Stomach (tissue), 8 donors: ENCODE measurements at regions not wholly inside any gene's neighbourhood (a gene's known extent, or its start where the extent isn't known, plus 50 kb on each side); places are given as distances from the start of the nearest gene placed in this dataset.

ENCODE experiments used
- DNase-seq, 2 donors: peaks; one replicate each; pipeline versions ENCODE4 v3.0.0 to v3.0.0-alpha.2; 2013 to 2019
- H3K27ac ChIP-seq, 5 donors: fragments of 200-600 bp in 4 of 5; sonication (generic) in 4 of 5; one replicate each; pipeline ENCODE4 v1.5.1; 2013 to 2019; ENCODE audit warnings: mild to moderate bottlenecking in 1 of 5, moderate library complexity in 1 of 5
- H3K27me3 ChIP-seq, 3 donors: fragments of 200-600 bp; sonication (generic); one replicate each; pipeline ENCODE4 v1.5.1; 2017 to 2019; ENCODE audit warnings: mixed run types in 1 of 3
- H3K36me3 ChIP-seq, 4 donors: fragments of 200-600 bp; sonication (generic); 1 replicate in 3 of 4; 2 replicates in 1 of 4; pipeline ENCODE4 v1.5.1; 2016 to 2019
- H3K4me1 ChIP-seq, 4 donors: fragments of 200-600 bp; sonication (generic); one replicate each; pipeline ENCODE4 v1.5.1; 2016 to 2019
- H3K4me3 ChIP-seq, 4 donors: fragments of 200-600 bp; sonication (generic) in 3 of 4; one replicate each; pipeline ENCODE4 v1.5.1; 2016 to 2019; ENCODE audit warnings: mild to moderate bottlenecking in 1 of 4
- H3K9me3 ChIP-seq, 4 donors: fragments of 200-600 bp; sonication (generic); one replicate each; pipeline ENCODE4 v1.5.1; 2016 to 2019
- CTCF ChIP-seq, 7 experiments: fragments of 450-650 bp in 4 of 7; fragments of 200-600 bp in 3 of 7; sonication (generic) in 3 of 7; IDR thresholded peaks; one replicate each; pipeline ENCODE4 v1.5.1; 2016 to 2019; ENCODE audit warnings: antibody characterized with exemption in 7 of 7, control low read depth in 2 of 7, mild to moderate bottlenecking in 1 of 7
- EP300 ChIP-seq: sonication (generic); formaldehyde crosslinking; IDR thresholded peaks from one replicate; pipeline ENCODE4 v1.6.1; 2017; ENCODE audit warnings: antibody characterized with exemption
- POLR2A ChIP-seq, 4 donors: fragments of 450-650 bp; IDR thresholded peaks; one replicate each; pipeline ENCODE4 v1.6.1; 2016; ENCODE audit warnings: antibody characterized with exemption in 4 of 4, control low read depth in 2 of 4, mild to moderate bottlenecking in 1 of 4, moderate library complexity in 1 of 4
- POLR2AphosphoS5 ChIP-seq, 3 donors: sonication (generic); formaldehyde crosslinking; IDR thresholded peaks; one replicate each; pipeline ENCODE4 v1.6.1; 2016; ENCODE audit warnings: antibody characterized with exemption in 3 of 3
- WGBS, 5 donors: extraction: QIAGEN DNeasy Blood & Tissue Kit in 3 of 5; methylation state at CpG; one replicate each; pipeline versions ENCODE4 v1.1.5 to v1.1.7; 2013 to 2018; 5-methylcytosine and 5-hydroxymethylcytosine counted together
- intact Hi-C: fragments of 100-400 bp; cut with DNase I; formaldehyde crosslinking; loops from one replicate; pipeline ENCODE4 v1.15.1; 2023; ENCODE audit warnings: low total_unique reads
- donor health status: healthy with polysubstance abuse.
- donor health status: Bipolar disorder and iron deficiency.
- donor health status: healthy.

- no peak for DNase-seq
- H3K4me3 ChIP-seq = no peak overlapping the region
- TF ChIP-seq POLR2A (IDR thresholded peaks at IDR 0.05) = no peak
- TF ChIP-seq POLR2AphosphoS5 (IDR thresholded peaks at IDR 0.05) = no peak
- TF ChIP-seq EP300 = no peak
- no peak for TF ChIP-seq CTCF (IDR thresholded peaks at IDR 0.05)
- H3K27ac ChIP-seq = peak overlapping the region in 4 of 5 donors; percentile 39 to 67 (median 52)
- WGBS, 5 donors = 36 to 53% (median 42%) methylated on average over 3 of the region's 3 CpGs
- peaks cover 0 to 17% (median 8%) of the 10 kb centered on the region in 4 donors for H3K4me1 ChIP-seq
- no peaks in the 10 kb centered on the region for H3K36me3 ChIP-seq
- H3K27me3 ChIP-seq = no peaks in the 10 kb centered on the region
- no peaks in the 10 kb centered on the region for H3K9me3 ChIP-seq
- intact Hi-C loops = no loop called here
Observed at GRCh38 chr15:95987886-95988573, 342.5 kb upstream of the NR2F2 start.

GRCh38 chr15:95988574-95988887 lies 342.0 kb upstream of the NR2F2 start:
- Histone ChIP-seq H3K36me3 (no peaks in the 10 kb centered on the region), H3K27me3 (no peaks in the 10 kb centered on the region), H3K4me3 (no peak overlapping the region), H3K4me1 (peaks cover 0 to 17% (median 8%) of the 10 kb centered on the region in 4 donors), H3K27ac (peak overlapping the region in 4 of 5 donors; percentile 39 to 67 (median 52)), H3K9me3 (no peaks in the 10 kb centered on the region)
- WGBS, 5 donors = 37 to 63% (median 49%) methylated on average over 4 of the region's 4 CpGs
- TF ChIP-seq POLR2AphosphoS5 (IDR thresholded peaks at IDR 0.05) = peak in 1 of 3 donors; percentile 24
- no peak for TF ChIP-seq EP300
- intact Hi-C loops = no loop called here
- DNase-seq = peak; percentile 56 to 59

- H3K9me3 ChIP-seq = no peaks in the 10 kb centered on the region
Observed at GRCh38 chr15:95989392-95989791, 341.1 kb upstream of the NR2F2 start.

GRCh38 chr15:95990833-95991232 lies 339.7 kb upstream of the NR2F2 start:
- DNase-seq = no peak
- H3K4me1 ChIP-seq = peaks cover 0 to 17% (median 10%) of the 10 kb centered on the region in 4 donors
- H3K9me3 ChIP-seq = no peaks in the 10 kb centered on the region
- no peak for TF ChIP-seq POLR2AphosphoS5 (IDR thresholded peaks at IDR 0.05)
- TF ChIP-seq POLR2A (IDR thresholded peaks at IDR 0.05) = no peak
- TF ChIP-seq EP300 = no peak
- no peak for TF ChIP-seq CTCF (IDR thresholded peaks at IDR 0.05)
- intact Hi-C loops = no loop called here
- no peak overlapping the region for H3K27ac ChIP-seq
- H3K4me3 ChIP-seq = no peak overlapping the region
- H3K36me3 ChIP-seq = no peaks in the 10 kb centered on the region
- WGBS, 5 donors = 68 to 94% (median 83%) methylated on average over 4 of the region's 4 CpGs
- no peaks in the 10 kb centered on the region for H3K27me3 ChIP-seq

More at GRCh38 chr15:95989392-95989791, 341.1 kb upstream of the NR2F2 start:
- intact Hi-C loops = no loop called here
- WGBS, 5 donors = 93 to 96% (median 94%) methylated on average over 3 of the region's 3 CpGs
- H3K27me3 ChIP-seq = no peaks in the 10 kb centered on the region
- H3K27ac ChIP-seq = no peak overlapping the region
- no peak overlapping the region for H3K4me3 ChIP-seq
- TF ChIP-seq EP300 (no peak), CTCF (IDR thresholded peaks at IDR 0.05) (no peak), POLR2A (IDR thresholded peaks at IDR 0.05) (no peak), POLR2AphosphoS5 (IDR thresholded peaks at IDR 0.05) (no peak)
- no peak for DNase-seq
- no peaks in the 10 kb centered on the region for H3K36me3 ChIP-seq
- peaks cover 0 to 17% (median 8%) of the 10 kb centered on the region in 4 donors for H3K4me1 ChIP-seq

- no peak for DNase-seq
- Histone ChIP-seq H3K4me3 (no peak overlapping the region), H3K27me3 (no peaks in the 10 kb centered on the region), H3K4me1 (peaks cover 0 to 4% (median 0%) of the 10 kb centered on the region in 4 donors), H3K27ac (no peak overlapping the region), H3K36me3 (no peaks in the 10 kb centered on the region), H3K9me3 (no peaks in the 10 kb centered on the region)
- 81 to 92% (median 88%) methylated on average over 4 of the region's 4 CpGs for WGBS, 5 donors
- intact Hi-C loops = no loop called here
- TF ChIP-seq CTCF (IDR thresholded peaks at IDR 0.05) (no peak), POLR2AphosphoS5 (IDR thresholded peaks at IDR 0.05) (no peak), POLR2A (IDR thresholded peaks at IDR 0.05) (no peak), EP300 (no peak)
Observed at GRCh38 chr15:95994418-95994817, 336.1 kb upstream of the NR2F2 start.
